Stimulated activated naive CD4-positive, alpha-beta T cell treated with Interleukin-2 at 50 U/mL for 16 hours (primary cell): ENCODE measurements at regions not wholly inside any gene's neighbourhood (a gene's known extent, or its start where the extent isn't known, plus 50 kb on each side); places are given as distances from the start of the nearest gene placed in this dataset.
"Not testable (repeated sequence)": the region's sequence is repeated elsewhere in the genome, so short reads cannot be mapped to it uniquely, and the experiment has no call there.

Source experiments
- DNase-seq: peaks from one replicate; lab custom pipeline; 2025; lab: John Stamatoyannopoulos, UW

- no peak for DNase-seq
Measured at GRCh38 chr2:595141-595815, 81.9 kb downstream of the TMEM18 start.

- DNase-seq, result no peak
Measured at GRCh38 chr2:594297-594949, 82.8 kb downstream of the TMEM18 start.

- no peak for DNase-seq
Measured at GRCh38 chr2:593356-594026, 83.7 kb downstream of the TMEM18 start.

DNA sequence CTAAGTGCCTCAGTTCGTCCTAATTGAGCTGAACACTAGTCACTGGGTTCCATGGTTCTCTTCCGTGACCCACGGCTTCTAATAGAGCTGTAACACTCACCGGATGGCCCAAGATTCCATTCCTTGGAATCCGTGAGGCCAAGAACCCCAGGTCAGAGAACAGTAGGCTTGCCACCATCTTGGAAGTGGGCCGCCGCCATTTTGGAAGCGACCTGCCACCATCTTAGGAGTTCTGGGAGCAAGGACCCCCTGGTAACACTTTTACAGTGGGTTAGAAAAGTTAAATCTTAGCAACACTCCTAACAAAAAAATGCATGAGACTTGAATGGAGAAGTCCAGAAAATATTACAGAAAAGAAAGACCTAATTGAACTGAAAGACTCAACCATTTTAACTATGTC, 84.5 kb downstream of the TMEM18 start:
- no peak for DNase-seq

- DNase-seq, result no peak
Measured at GRCh38 chr2:590214-591175, 86.7 kb downstream of the TMEM18 start.

GRCh38 chr2:589281-590130, 87.7 kb downstream of the TMEM18 start:
- DNase-seq, result no peak

DNA sequence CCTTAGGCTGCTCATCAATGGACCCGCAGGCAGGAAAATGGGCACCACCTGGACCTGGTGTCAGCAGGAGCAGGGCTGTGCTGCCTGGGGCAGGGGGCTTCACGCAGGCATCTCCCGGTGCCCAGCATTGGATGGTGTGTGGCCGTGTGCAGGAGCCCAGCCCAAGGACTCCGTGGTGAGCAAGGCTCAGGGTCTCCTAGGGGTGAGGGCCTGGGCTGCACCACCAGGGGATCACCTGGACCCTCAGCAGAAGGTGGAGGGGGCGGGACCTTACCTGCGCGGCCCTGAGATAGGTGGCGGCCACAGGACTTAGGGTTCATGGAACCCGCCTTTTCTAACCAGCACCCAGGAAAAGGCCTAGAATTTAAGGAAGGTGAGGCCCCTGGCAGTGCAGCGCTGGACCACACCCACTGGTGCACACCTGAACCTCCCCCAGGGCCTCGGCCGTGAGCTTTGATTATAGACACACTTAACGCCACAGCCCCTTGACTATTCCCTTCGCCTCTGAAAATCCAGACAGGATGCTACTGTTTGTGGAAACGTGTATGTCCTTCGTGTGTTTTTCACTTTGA, 89.0 kb downstream of the TMEM18 start:
- no peak for DNase-seq

- DNase-seq, result no peak
Measured at GRCh38 chr2:587087-587960, 89.9 kb downstream of the TMEM18 start.

DNA sequence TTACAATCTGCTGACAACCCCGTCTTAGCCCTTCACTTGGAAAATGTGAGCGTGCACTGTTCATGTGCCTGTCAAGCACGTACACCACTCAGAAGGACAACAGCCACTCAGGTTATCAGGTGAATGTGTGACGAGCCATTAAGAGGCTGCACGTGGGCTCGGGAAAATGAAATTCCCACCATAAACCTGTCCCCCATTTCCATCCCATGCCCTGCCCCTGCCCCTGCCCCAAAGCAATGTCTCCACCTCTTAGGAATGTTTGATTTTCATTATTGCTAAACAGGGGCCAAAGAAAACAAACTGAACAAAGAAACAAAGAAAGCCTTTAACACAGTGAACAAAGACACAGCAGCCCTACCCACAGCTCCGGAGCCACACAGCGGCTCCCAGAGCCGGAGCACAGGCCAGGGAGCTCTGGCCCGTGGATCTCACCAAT, 90.5 kb downstream of the TMEM18 start:
- DNase-seq, result no peak

DNA sequence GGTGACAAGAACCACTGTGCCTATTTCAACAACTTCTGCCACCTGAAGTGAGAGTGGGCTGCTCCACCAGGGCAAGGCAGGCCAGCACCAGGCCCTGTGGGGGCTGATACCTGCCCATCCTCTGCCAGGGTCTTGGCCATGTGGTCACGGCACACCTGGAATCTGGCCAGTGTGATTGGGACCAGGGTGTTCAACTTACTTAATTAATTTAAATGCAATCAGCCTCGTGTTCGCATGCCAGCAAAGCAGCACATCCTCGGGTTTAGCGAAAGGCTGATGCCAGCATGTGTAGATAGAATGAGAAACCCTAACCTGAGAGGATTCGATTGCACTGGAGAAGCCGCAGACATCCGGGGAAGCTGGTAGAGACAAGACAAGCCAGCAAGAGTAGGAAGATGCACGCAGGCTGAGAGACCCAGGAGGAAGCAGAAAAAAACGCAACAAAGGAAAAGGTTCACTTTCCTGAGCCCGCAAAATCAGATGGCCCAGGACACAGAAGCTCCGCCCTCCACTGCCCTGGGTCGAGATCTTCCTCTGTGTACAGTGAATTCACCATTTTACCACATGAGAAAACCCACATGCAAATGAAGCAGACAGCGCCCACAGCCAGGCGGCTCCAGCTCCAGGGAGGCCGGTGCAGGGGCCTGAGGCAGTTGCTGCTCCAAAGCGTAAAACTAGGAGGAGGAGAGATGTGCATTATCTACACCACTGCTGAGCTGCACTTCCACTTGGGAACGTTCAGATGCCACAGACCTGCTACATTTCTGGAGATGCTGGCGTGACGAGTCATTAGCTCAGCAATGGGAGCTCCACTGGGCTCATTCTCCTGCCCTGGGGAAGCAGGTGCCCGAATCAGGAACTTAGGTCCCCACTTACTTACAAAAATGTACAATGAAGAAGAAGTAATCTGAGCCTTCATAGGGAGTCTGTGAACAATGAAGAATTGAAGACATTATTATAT, 92.1 kb downstream of the TMEM18 start:
- peak; percentile 18 for DNase-seq

DNA sequence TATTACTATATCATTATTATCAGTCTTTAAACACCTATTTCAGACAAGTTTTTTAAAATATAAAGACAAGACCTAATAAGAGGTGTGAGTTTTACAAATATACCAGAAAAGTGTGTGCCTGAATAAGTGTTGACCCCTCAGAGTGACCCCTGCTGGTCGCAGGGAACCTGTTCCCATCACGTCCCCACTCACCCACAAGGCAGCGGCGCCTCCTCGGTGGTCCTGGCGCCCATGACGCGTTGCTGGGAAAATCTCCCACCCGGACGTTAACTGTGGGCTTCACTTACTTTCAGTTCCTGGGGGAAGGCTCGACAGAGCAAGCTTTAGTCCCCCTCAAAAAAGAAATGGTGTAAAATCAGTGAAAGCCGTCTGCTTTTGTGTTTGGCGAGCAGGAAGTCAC, 93.5 kb downstream of the TMEM18 start:
- no peak for DNase-seq

GRCh38 chr2:582792-583528, 94.2 kb downstream of the TMEM18 start:
- DNase-seq, result no peak

- not testable (repeated sequence) for DNase-seq
Measured at GRCh38 chr2:582289-582688, 94.9 kb downstream of the TMEM18 start.

DNA sequence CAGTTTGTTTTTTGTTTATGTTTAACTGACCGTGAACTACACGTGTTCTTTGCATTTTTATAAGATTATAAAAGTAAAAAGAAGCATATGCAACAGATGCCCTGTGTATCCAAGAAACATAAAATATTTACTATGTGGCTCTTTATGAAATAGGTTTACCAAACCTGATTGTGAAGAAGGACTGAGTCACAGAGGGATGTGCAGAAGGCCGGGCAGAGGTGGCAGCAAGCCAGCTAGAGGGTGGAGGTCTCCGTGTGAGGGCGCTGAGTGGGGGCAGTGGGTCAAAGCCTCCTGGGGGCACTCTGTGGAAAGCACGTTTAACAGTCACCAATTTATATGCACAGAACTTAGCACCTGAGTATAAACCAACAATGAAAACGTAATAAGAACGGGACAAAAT, 97.2 kb downstream of the TMEM18 start:
- no peak for DNase-seq

DNA sequence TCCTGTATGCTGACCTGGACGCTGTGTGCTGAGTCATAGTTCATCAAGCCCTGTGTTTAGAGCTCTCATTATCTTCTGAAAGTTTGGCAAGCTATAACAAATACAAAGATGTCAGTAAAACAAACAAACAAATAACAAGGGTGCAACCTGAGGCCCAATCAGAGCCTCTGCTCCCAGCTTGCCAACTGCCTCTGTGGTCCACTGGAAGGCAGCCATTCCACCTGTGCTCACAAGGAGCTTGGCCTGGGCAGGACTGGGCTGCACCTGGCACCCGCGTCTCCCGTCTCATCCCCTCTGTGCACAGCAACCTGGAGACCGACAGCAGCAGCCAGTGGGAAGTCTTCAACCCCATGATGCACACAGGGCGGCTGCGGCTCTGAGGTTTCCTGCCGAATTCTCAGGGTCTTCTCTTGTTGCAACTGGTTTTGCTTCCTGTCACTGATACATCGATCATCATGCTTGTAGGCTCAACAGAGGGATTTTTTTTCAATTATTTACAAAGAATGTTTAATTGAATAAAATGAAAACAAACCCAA, 97.8 kb downstream of the TMEM18 start:
- DNase-seq, result no peak

- no peak for DNase-seq
Measured at GRCh38 chr2:576292-576691, 100.9 kb downstream of the TMEM18 start.

DNA sequence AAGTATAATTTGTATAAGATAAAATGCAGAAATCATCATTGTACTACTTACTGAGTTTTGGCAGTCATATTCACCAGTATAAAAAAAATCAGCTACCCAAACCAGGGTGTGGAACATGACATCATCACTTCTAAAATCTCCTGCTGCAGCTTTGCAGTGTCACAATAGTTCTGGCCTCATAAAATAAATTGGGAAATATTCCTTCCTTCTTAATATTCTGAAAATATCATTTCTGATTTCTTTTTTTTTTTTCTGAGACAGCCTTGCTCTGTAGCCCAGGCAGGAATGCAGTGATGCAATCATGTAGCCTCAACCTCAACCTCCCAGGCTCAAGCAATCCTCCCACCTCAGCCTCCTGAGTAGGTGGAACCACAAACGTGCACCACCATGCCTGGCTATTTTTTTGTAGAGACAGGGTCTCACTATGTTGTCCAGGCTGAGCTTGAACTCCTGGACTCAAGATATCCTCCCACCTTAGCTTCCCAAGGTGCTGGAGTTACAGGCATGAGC, 101.4 kb downstream of the TMEM18 start:
- no peak for DNase-seq
